ENCODE measurements at regions not wholly inside any gene's neighbourhood (a gene's known extent, or its start where the extent isn't known, plus 50 kb on each side); places are given as distances from the start of the nearest gene placed in this dataset.
"Not testable (repeated sequence)": the region's sequence is repeated elsewhere in the genome, so short reads cannot be mapped to it uniquely, and the experiment has no call there.

GRCh38 chr10:21368022-21368582, 157.4 kb downstream of the SKIDA1 start:
- Mint-ChIP-seq H3K9me3 (no peaks in the 10 kb centered on the region), H3K4me3 (no peak overlapping the region), H3K27me3 (peaks cover 0 to 2% of the 10 kb centered on the region in 2 donors), H3K4me1 (ENCODE audit: low read depth in 2 of 2) (peaks cover 0 to 3% of the 10 kb centered on the region in 2 donors), H3K27ac (no peak overlapping the region), H3K36me3 (no peaks in the 10 kb centered on the region)
- ATAC-seq (no peak), DNase-seq (ENCODE audit: low spot score) (no peak)

- not testable (repeated sequence) for H3K27me3 Mint-ChIP-seq; H3K9me3 Mint-ChIP-seq; H3K4me1 Mint-ChIP-seq (ENCODE audit: low read depth in 2 of 2); DNase-seq (ENCODE audit: low spot score); H3K36me3 Mint-ChIP-seq; H3K4me3 Mint-ChIP-seq; ATAC-seq; H3K27ac Mint-ChIP-seq
These were observed 159.4 kb downstream of the SKIDA1 start for GRCh38 chr10:21366108-21366507.

- Mint-ChIP-seq H3K27me3 (no peaks in the 10 kb centered on the region), H3K36me3 (no peaks in the 10 kb centered on the region), H3K9me3 (no peaks in the 10 kb centered on the region), H3K27ac (no peak overlapping the region), H3K4me1 (ENCODE audit: low read depth in 2 of 2) (no peaks in the 10 kb centered on the region), H3K4me3 (no peak overlapping the region)
- no peak for ATAC-seq
- DNase-seq (ENCODE audit: low spot score), result no peak
These were observed 161.0 kb downstream of the SKIDA1 start for GRCh38 chr10:21364196-21365114.

- Mint-ChIP-seq H3K36me3 (no peaks in the 10 kb centered on the region), H3K27ac (no peak overlapping the region), H3K27me3 (no peaks in the 10 kb centered on the region), H3K4me3 (no peak overlapping the region), H3K4me1 (ENCODE audit: low read depth in 2 of 2) (no peaks in the 10 kb centered on the region), H3K9me3 (no peaks in the 10 kb centered on the region)
- ATAC-seq (no peak), DNase-seq (ENCODE audit: low spot score) (no peak)
These were observed 161.8 kb downstream of the SKIDA1 start for GRCh38 chr10:21363731-21364104.

GRCh38 chr10:21363092-21363730, 162.3 kb downstream of the SKIDA1 start:
- ATAC-seq, result no peak
- no peak for DNase-seq (ENCODE audit: low spot score)
- no peaks in the 10 kb centered on the region for H3K9me3 Mint-ChIP-seq
- no peak overlapping the region for H3K4me3 Mint-ChIP-seq
- no peaks in the 10 kb centered on the region for H3K36me3 Mint-ChIP-seq
- H3K27me3 Mint-ChIP-seq, result no peaks in the 10 kb centered on the region
- H3K27ac Mint-ChIP-seq, result no peak overlapping the region
- H3K4me1 Mint-ChIP-seq (ENCODE audit: low read depth in 2 of 2), result no peaks in the 10 kb centered on the region

GRCh38 chr10:21359202-21359601, 166.3 kb downstream of the SKIDA1 start:
- Mint-ChIP-seq H3K36me3 (no peaks in the 10 kb centered on the region), H3K4me1 (ENCODE audit: low read depth in 2 of 2) (no peaks in the 10 kb centered on the region), H3K27me3 (peaks cover 7 to 25% of the 10 kb centered on the region in 2 donors), H3K9me3 (no peaks in the 10 kb centered on the region), H3K27ac (no peak overlapping the region), H3K4me3 (no peak overlapping the region)
- ATAC-seq (no peak), DNase-seq (ENCODE audit: low spot score) (no peak)

- Mint-ChIP-seq H3K36me3 (no peaks in the 10 kb centered on the region), H3K9me3 (no peaks in the 10 kb centered on the region), H3K4me3 (no peak overlapping the region), H3K27me3 (peaks cover 7 to 25% of the 10 kb centered on the region in 2 donors), H3K4me1 (ENCODE audit: low read depth in 2 of 2) (no peaks in the 10 kb centered on the region), H3K27ac (no peak overlapping the region)
- DNase-seq (ENCODE audit: low spot score) (no peak), ATAC-seq (no peak)
These were observed 169.9 kb downstream of the SKIDA1 start for GRCh38 chr10:21355591-21356011.

- ATAC-seq, result no peak
- no peak overlapping the region for H3K4me3 Mint-ChIP-seq
- no peaks in the 10 kb centered on the region for H3K9me3 Mint-ChIP-seq
- DNase-seq (ENCODE audit: low spot score), result no peak
- no peak overlapping the region for H3K27ac Mint-ChIP-seq
- H3K36me3 Mint-ChIP-seq, result no peaks in the 10 kb centered on the region
- no peaks in the 10 kb centered on the region for H3K4me1 Mint-ChIP-seq (ENCODE audit: low read depth in 2 of 2)
- peaks cover 7 to 33% of the 10 kb centered on the region in 2 donors for H3K27me3 Mint-ChIP-seq
These were observed 172.6 kb downstream of the SKIDA1 start for GRCh38 chr10:21352886-21353285.

- H3K4me1 Mint-ChIP-seq (ENCODE audit: low read depth in 2 of 2); H3K9me3 Mint-ChIP-seq; DNase-seq (ENCODE audit: low spot score); H3K36me3 Mint-ChIP-seq; H3K4me3 Mint-ChIP-seq; ATAC-seq; H3K27ac Mint-ChIP-seq: not testable (repeated sequence)
- peaks cover 3 to 26% of the 10 kb centered on the region in 2 donors for H3K27me3 Mint-ChIP-seq
These were observed 173.9 kb downstream of the SKIDA1 start for GRCh38 chr10:21351594-21351993.

- Mint-ChIP-seq H3K4me3 (no peak overlapping the region), H3K9me3 (no peaks in the 10 kb centered on the region), H3K27ac (no peak overlapping the region), H3K4me1 (ENCODE audit: low read depth in 2 of 2) (no peaks in the 10 kb centered on the region), H3K36me3 (no peaks in the 10 kb centered on the region), H3K27me3 (peaks cover 0 to 12% of the 10 kb centered on the region in 2 donors)
- ATAC-seq (no peak), DNase-seq (ENCODE audit: low spot score) (no peak)
These were observed 175.6 kb downstream of the SKIDA1 start for GRCh38 chr10:21349912-21350286.

- Mint-ChIP-seq H3K9me3 (no peaks in the 10 kb centered on the region), H3K27me3 (peaks cover 2 to 8% of the 10 kb centered on the region in 2 donors), H3K36me3 (no peaks in the 10 kb centered on the region), H3K4me1 (ENCODE audit: low read depth in 2 of 2) (no peaks in the 10 kb centered on the region), H3K27ac (no peak overlapping the region), H3K4me3 (no peak overlapping the region)
- DNase-seq (ENCODE audit: low spot score) (no peak), ATAC-seq (no peak)
These were observed 177.7 kb downstream of the SKIDA1 start for GRCh38 chr10:21347785-21348170.

GRCh38 chr10:21347043-21347784, 178.3 kb downstream of the SKIDA1 start:
- Mint-ChIP-seq H3K4me1 (ENCODE audit: low read depth in 2 of 2) (no peaks in the 10 kb centered on the region), H3K36me3 (no peaks in the 10 kb centered on the region), H3K27ac (no peak overlapping the region), H3K9me3 (no peaks in the 10 kb centered on the region), H3K4me3 (no peak overlapping the region), H3K27me3 (peaks cover 2 to 8% of the 10 kb centered on the region in 2 donors)
- no peak for ATAC-seq
- no peak for DNase-seq (ENCODE audit: low spot score)

- H3K4me3 Mint-ChIP-seq, result no peak overlapping the region
- ATAC-seq (no peak), DNase-seq (ENCODE audit: low spot score) (no peak)
- H3K27ac Mint-ChIP-seq, result no peak overlapping the region
- no peaks in the 10 kb centered on the region for H3K36me3 Mint-ChIP-seq
- no peaks in the 10 kb centered on the region for H3K4me1 Mint-ChIP-seq (ENCODE audit: low read depth in 2 of 2)
- H3K9me3 Mint-ChIP-seq, result no peaks in the 10 kb centered on the region
- peaks cover 0 to 9% of the 10 kb centered on the region in 2 donors for H3K27me3 Mint-ChIP-seq
These were observed 182.4 kb downstream of the SKIDA1 start for GRCh38 chr10:21343087-21343486.
